ENCODE measurements at regions not wholly inside any gene's neighbourhood (a gene's known extent, or its start where the extent isn't known, plus 50 kb on each side); places are given as distances from the start of the nearest gene placed in this dataset.

- TF ChIP-seq, protein P1, sequence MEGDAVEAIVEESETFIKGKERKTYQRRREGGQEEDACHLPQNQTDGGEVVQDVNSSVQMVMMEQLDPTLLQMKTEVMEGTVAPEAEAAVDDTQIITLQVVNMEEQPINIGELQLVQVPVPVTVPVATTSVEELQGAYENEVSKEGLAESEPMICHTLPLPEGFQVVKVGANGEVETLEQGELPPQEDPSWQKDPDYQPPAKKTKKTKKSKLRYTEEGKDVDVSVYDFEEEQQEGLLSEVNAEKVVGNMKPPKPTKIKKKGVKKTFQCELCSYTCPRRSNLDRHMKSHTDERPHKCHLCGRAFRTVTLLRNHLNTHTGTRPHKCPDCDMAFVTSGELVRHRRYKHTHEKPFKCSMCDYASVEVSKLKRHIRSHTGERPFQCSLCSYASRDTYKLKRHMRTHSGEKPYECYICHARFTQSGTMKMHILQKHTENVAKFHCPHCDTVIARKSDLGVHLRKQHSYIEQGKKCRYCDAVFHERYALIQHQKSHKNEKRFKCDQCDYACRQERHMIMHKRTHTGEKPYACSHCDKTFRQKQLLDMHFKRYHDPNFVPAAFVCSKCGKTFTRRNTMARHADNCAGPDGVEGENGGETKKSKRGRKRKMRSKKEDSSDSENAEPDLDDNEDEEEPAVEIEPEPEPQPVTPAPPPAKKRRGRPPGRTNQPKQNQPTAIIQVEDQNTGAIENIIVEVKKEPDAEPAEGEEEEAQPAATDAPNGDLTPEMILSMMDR (IDR thresholded peaks at IDR 0.05), result no peak
- TF ChIP-seq POLR2A (IDR thresholded peaks at IDR 0.05), result no peak
These were observed 89.5 kb upstream of the SLC1A1 start for GRCh38 chr9:4400731-4401130.

Data from adrenal gland (tissue), 5 donors.